Lower leg skin (tissue), 3 donors: ENCODE measurements at regions not wholly inside any gene's neighbourhood (a gene's known extent, or its start where the extent isn't known, plus 50 kb on each side); places are given as distances from the start of the nearest gene placed in this dataset.

Source experiments
- CTCF ChIP-seq, 3 donors: fragments of 450-650 bp; IDR thresholded peaks; one replicate each; pipeline ENCODE4 v1.5.1; 2016; ENCODE audit warnings: antibody characterized with exemption in 3 of 3, mild to moderate bottlenecking in 3 of 3, moderate library complexity in 2 of 3
- POLR2A ChIP-seq, 2 donors: fragments of 450-650 bp; IDR thresholded peaks; one replicate each; pipeline ENCODE4 v1.6.1; 2016 to 2017; ENCODE audit warnings: antibody characterized with exemption in 2 of 2, mild to moderate bottlenecking in 1 of 2, moderate library complexity in 1 of 2

GRCh38 chr11:116279511-116279910 is 493.3 kb downstream of the BUD13 start:
- TF ChIP-seq CTCF (IDR thresholded peaks at IDR 0.05) (no peak), POLR2A (IDR thresholded peaks at IDR 0.05) (no peak)
